ENCODE measurements at regions not wholly inside any gene's neighbourhood (a gene's known extent, or its start where the extent isn't known, plus 50 kb on each side); places are given as distances from the start of the nearest gene placed in this dataset.

GRCh38 chr9:29816954-29817703 lies 2243.8 kb upstream of the C9orf72 start:
- TF ChIP-seq CTCF (IDR thresholded peaks at IDR 0.05; ENCODE audit: low read depth, low read length) = no peak
- H3K4me3 ChIP-seq (ENCODE audit: low read depth, low read length) = no peak overlapping the region

GRCh38 chr9:29822458-29822857 lies 2249.2 kb upstream of the C9orf72 start:
- TF ChIP-seq CTCF (IDR thresholded peaks at IDR 0.05; ENCODE audit: low read depth, low read length) = no peak
- H3K4me3 ChIP-seq (ENCODE audit: low read depth, low read length) = no peak overlapping the region

GRCh38 chr9:29826421-29826820 lies 2253.1 kb upstream of the C9orf72 start:
- no peak overlapping the region for H3K4me3 ChIP-seq (ENCODE audit: low read depth, low read length)
- no peak for TF ChIP-seq CTCF (IDR thresholded peaks at IDR 0.05; ENCODE audit: low read depth, low read length)

- no peak for TF ChIP-seq CTCF (IDR thresholded peaks at IDR 0.05; ENCODE audit: low read depth, low read length)
- no peak overlapping the region for H3K4me3 ChIP-seq (ENCODE audit: low read depth, low read length)
These were observed 2257.5 kb upstream of the C9orf72 start for GRCh38 chr9:29830821-29831220.

GRCh38 chr9:29838491-29839020 lies 2265.3 kb upstream of the C9orf72 start:
- no peak for TF ChIP-seq CTCF (IDR thresholded peaks at IDR 0.05; ENCODE audit: low read depth, low read length)

GRCh38 chr9:29844251-29844650 lies 2271.0 kb upstream of the C9orf72 start:
- no peak overlapping the region for H3K4me3 ChIP-seq (ENCODE audit: low read depth, low read length)
- no peak for TF ChIP-seq CTCF (IDR thresholded peaks at IDR 0.05; ENCODE audit: low read depth, low read length)

More at GRCh38 chr9:29838491-29839020, 2265.3 kb upstream of the C9orf72 start:
- no peak overlapping the region for H3K4me3 ChIP-seq (ENCODE audit: low read depth, low read length)

- no peak for TF ChIP-seq CTCF (IDR thresholded peaks at IDR 0.05; ENCODE audit: low read depth, low read length)
- H3K4me3 ChIP-seq (ENCODE audit: low read depth, low read length) = no peak overlapping the region
These were observed 2277.4 kb upstream of the C9orf72 start for GRCh38 chr9:29850664-29851063.

Data from WI38 (cell line).